GM10266 (cell line): ENCODE measurements at regions not wholly inside any gene's neighbourhood (a gene's known extent, or its start where the extent isn't known, plus 50 kb on each side); places are given as distances from the start of the nearest gene placed in this dataset.

ENCODE experiments used
- DNase-seq: peaks from one replicate; pipeline ENCODE4 v3.0.0; 2012; ENCODE audit errors: extremely low spot score
- TF ChIP-seq, protein P1 (sequence below): IDR thresholded peaks from 2 replicates; pipeline ENCODE4 v1.5.1; 2012; ENCODE audit warnings: mild to moderate bottlenecking, low read depth; ENCODE audit not compliant: control insufficient read depth, insufficient read depth; ENCODE audit errors: missing control alignments

DNA sequence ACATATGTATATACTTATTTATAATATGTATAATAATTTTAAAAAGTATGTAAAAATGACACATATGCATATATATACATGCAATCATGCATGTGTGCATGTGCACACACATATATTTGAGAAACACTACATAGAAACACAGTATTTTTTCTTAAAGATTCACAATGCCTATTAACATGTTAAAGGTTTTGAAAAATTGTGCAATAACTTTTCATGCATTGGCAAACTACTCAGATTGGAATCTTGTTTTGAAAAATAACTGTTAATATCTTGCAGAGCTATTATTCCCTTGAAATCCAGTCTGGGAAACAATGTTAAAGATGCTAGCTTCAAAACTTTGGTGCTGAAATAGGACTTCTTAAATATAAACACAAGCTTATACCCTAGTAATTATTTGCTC lies 256.2 kb upstream of the P2RY1 start:
- no peak for DNase-seq
- TF ChIP-seq, protein P1, sequence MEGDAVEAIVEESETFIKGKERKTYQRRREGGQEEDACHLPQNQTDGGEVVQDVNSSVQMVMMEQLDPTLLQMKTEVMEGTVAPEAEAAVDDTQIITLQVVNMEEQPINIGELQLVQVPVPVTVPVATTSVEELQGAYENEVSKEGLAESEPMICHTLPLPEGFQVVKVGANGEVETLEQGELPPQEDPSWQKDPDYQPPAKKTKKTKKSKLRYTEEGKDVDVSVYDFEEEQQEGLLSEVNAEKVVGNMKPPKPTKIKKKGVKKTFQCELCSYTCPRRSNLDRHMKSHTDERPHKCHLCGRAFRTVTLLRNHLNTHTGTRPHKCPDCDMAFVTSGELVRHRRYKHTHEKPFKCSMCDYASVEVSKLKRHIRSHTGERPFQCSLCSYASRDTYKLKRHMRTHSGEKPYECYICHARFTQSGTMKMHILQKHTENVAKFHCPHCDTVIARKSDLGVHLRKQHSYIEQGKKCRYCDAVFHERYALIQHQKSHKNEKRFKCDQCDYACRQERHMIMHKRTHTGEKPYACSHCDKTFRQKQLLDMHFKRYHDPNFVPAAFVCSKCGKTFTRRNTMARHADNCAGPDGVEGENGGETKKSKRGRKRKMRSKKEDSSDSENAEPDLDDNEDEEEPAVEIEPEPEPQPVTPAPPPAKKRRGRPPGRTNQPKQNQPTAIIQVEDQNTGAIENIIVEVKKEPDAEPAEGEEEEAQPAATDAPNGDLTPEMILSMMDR, result no peak

GRCh38 chr3:152581951-152582350 lies 253.0 kb upstream of the P2RY1 start:
- TF ChIP-seq, protein P1, result no peak
- no peak for DNase-seq

DNA sequence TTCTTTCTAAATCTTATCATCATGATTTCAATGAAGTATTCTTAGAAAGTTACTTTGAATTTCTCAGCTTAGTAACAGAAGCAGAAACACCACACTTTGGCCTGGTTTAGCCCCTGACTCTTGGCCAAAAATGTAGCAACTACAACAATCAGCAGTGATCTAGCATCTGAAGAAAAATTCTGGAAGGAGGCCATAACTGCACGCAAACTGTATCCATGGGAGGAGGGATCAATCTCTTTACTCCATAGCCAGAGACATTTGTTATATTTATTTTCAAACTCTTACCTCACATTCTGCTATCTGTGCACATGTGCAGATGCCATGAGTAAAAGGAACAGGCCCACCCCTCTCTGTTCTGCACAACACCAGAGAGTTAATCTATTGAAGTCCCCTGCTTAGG lies 251.0 kb upstream of the P2RY1 start:
- no peak for DNase-seq
- TF ChIP-seq, protein P1, result no peak

DNA sequence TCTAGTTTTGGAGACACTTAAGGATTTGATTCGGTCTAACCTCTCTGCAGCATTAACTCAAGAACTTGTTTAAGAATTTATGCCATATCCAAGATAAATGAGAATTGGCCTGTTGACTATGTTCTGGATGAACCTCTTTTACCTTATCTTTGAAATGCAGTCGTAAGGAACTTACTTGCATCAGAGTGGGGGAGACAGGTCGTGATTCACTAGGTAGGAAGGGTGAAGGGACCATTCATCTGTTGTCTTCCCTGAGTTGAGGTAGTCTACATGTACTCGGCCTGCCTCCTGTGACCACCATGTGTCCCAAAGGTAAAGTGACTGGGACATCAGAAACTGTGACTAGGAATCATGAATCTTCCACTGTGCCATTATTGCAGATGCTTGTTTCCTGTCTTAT lies 248.0 kb upstream of the P2RY1 start:
- TF ChIP-seq, protein P1, result no peak
- no peak for DNase-seq

DNA sequence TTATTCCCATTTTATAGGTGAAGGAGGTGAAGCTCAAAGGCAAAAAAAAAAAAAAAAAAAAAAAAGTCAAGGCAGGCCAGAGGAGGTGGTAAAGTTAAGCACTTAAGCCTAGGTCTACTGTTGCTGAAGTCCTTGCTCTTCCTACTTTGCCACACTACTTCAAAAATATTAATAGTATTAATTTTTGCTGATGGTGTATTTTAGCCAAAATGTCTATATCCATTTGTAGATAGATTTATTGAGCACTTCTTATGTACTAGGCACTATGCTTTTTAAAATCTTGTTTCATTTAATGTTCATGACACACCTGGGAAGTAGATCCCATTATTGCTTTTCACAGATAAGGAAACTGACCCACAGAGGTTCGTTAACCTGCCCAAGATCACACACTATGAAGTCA lies 247.1 kb upstream of the P2RY1 start:
- no peak for DNase-seq
- TF ChIP-seq, protein P1, result no peak

DNA sequence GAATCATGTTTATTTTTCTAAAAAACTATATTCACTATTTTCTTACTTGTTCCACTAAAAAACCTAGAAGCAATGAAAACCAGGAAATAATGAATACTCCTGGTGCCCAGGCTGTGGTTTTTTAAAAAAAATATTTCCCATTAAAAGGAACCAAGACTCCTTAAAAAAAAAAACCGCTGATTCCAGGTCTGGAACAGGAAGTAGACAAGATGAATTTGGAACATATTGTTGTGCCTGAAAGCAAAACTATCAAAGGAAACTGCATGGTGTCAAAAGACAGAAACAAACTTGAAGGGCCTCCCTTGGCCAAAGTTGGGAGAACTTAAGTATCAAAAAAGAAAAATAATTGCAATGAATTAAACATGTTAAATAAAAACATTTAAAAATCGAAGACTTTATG lies 245.3 kb upstream of the P2RY1 start:
- TF ChIP-seq, protein P1, result no peak
- no peak for DNase-seq

- TF ChIP-seq, protein P1, result no peak
- no peak for DNase-seq
Measured at GRCh38 chr3:152591515-152591914, 243.4 kb upstream of the P2RY1 start.
